Middle frontal gyrus (tissue), 1 donor: ENCODE measurements at regions not wholly inside any gene's neighbourhood (a gene's known extent, or its start where the extent isn't known, plus 50 kb on each side); places are given as distances from the start of the nearest gene placed in this dataset.

ENCODE experiments used
- DNase-seq: peaks from one replicate; pipeline ENCODE4 v3.0.0-alpha.2; 2015; ENCODE audit warnings: low spot score; ENCODE audit errors: extremely low spot score

DNA sequence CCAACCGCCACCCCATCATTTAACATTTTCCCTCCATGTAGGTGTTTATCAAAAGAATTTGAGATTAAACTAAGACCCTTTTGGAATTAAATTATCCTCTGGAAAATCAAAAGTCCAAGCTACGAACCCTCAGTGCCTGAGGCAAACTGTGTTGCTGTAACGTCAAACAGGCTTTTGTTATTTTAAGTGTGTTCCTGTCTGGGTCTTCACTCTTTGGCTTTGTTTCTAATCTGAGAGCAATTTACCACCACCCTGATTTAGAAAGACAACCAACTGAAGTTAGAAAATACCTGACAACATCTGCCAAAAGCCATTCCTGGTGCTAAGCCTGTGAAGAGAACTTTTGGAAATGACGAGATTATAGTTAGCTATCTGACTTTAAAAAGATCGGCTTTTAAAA lies 199.9 kb downstream of the DIRAS2 start:
- DNase-seq = no peak

- no peak for DNase-seq
Measured at GRCh38 chr9:90444609-90445204, 197.9 kb downstream of the DIRAS2 start.

DNA sequence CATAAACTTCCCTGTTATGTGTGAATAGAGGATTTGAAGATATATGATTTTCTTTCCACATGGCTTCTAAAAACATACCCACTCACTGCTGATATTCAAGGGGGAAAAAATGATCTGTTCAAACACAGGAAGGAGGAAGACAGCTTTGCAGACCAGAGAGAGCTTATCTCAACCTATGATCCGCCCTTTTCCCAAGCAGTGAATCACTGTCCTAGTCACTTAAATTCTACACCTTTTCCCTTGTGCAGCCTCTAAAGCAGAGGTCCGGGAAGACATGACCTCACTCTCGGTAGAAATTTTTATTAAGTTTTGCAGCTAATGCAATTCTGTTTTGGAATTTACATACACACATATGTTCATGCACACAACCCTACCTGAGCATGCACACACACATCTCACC lies 197.2 kb downstream of the DIRAS2 start:
- no peak for DNase-seq

GRCh38 chr9:90446200-90446948 lies 196.2 kb downstream of the DIRAS2 start:
- DNase-seq = no peak

GRCh38 chr9:90447773-90448172 lies 194.9 kb downstream of the DIRAS2 start:
- no peak for DNase-seq

- no peak for DNase-seq
Measured at GRCh38 chr9:90449213-90449925, 193.3 kb downstream of the DIRAS2 start.

DNA sequence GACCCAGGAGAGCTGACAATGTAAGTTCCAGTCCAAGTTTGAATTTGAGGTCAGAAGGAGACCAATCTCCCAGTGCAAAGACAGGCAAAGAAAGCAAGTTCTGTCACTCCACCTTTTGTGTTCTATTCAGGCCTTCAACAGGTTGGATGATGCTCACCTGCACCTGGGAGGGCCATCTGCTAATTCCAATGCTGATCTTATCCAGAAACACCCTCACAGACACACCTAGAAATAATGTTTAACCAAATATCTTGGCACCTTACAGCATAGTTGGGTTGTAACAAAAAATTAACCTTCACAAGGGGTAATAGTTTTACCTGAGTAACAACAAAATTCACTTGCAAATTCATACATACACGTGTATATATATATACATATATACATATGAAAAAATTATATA lies 190.8 kb downstream of the DIRAS2 start:
- no peak for DNase-seq

DNA sequence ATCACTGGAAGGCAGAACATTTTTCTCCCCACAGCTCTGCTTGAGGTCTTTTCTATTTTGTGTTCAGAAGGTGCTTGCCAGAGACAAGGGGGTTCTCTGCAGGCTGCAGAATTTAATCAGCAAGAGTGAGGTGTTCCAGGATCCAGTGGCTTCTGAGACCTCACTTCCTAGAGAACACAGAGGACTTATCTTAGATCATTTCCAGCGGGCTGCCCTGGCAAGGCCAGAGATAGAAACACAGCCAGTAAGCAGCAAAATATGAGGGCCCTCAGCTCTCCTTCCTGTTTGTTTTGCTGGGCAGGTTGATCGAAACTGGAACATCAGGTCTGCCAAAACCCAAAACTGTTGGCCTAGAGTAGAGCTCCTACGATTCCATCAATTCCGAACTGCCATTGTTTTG lies 187.3 kb downstream of the DIRAS2 start:
- no peak for DNase-seq

- no peak for DNase-seq
Measured at GRCh38 chr9:90457386-90458190, 185.0 kb downstream of the DIRAS2 start.

GRCh38 chr9:90458485-90458884 lies 184.1 kb downstream of the DIRAS2 start:
- no peak for DNase-seq

DNA sequence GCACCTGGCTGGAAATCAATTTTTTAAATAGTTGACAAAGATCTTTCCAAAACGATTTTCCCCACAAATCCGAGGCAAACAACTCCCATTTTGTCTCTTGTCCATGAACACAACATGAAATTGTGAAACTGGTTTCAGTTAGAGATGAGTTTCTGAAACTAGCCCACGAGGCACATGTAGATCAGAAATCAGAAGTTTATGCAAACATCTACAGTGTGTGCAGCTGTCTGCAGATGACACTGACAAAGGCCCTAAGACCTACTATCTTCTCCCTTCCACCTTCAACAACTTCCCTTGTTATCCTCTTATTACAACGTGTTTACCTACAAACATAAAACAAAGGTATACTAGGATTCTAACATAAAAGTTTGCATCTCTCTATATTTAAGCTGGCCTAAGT lies 183.3 kb downstream of the DIRAS2 start:
- DNase-seq = no peak

- DNase-seq = no peak
Measured at GRCh38 chr9:90460220-90460619, 182.4 kb downstream of the DIRAS2 start.

- DNase-seq = no peak
Measured at GRCh38 chr9:90464978-90465377, 177.6 kb downstream of the DIRAS2 start.

DNA sequence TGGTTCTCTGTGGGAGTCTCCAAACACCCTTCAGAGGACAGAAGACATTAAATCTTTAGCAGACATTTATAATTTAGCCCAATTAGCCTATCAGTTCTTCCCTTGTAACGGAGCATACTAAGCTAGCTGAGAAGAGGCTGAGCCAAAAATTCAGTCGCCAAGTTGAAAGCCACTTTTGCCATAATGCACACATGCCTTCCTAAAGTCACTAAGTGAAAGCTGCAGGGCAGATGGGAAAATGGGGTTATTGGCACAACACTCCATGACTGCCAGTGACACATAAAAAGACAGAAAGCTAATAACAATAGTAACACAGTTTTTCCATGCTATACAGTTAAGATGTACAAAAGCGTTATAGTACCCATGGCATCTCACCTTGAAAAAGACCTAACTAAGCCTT lies 176.2 kb downstream of the DIRAS2 start:
- DNase-seq = no peak

DNA sequence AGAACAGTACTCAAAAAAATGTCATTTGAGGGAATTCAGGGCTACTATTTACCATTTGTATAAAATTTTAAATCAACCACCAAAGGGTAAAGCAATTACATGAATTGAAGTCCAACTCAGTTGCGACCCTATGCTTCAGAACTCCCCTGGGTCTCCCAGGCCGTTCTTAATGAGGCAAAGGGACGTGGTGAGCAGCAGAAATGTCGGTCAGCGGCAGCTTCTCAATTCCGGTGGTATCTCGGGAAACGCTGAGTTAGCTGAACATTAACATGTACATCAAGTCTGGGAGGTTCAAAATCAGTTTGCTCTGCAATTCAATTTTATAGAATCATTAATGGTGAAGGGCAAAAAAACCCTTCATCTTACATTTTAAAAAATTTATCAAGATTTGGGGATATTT lies 173.2 kb downstream of the DIRAS2 start:
- DNase-seq = no peak

GRCh38 chr9:90469865-90470387 lies 172.7 kb downstream of the DIRAS2 start:
- DNase-seq = no peak

DNA sequence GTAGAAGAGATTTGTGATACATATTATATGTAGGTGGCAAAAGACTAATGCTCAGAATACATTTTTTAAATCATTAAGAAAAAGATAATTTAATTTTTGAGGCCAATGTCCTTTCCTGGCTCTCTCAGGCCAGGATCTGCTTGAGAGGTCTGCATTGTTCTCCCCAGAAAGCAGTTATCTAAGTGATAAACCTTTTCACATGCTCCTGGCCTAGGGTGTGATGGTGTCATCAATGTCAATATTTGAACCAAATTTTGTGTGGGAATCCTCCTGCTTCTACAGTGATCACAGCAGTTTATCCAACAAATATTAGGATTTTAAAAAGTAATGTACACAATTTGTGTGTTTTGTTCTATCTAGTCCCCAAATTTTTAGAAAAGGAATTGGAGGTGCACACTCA lies 166.6 kb downstream of the DIRAS2 start:
- no peak for DNase-seq

- DNase-seq = no peak
Measured at GRCh38 chr9:90477535-90477934, 165.1 kb downstream of the DIRAS2 start.

DNA sequence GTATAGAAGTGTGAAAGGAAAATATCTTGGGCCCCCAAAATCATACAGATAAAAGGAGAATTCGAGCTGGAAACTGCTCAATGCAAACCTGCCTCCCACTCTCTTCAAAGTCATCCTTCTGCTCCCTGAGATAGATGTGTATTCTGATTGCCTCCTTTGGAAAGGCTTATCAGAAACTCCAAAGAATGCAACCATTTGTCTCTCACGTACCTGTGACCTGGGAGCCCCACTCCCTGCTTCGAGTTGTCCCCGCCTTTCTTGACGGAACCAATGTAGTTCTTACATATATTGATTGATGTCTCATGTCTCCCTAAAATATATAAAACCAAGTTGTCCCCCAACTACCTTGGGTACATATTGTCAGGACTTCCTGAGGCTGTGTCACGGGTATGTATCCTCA lies 163.8 kb downstream of the DIRAS2 start:
- no peak for DNase-seq

- no peak for DNase-seq
Measured at GRCh38 chr9:90485028-90485427, 157.6 kb downstream of the DIRAS2 start.

DNA sequence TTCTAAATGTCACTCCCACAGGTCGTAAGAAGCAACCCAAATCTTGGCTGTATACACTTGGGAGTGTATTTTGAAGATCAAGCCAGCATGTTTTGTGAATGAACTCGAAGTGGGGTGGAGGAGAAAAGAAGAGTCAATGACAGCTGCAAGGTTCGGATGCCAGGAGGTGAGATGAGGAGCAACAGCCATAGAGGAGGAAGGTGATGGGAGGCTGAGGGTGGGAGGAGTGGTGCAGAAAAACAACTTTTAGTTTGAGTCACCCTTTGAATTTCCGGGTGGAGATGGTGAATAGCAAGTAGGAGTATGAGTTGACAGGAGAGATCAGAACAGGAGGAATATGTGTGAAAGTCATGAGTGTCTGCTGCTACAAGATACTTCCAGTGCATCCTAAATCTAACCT lies 153.6 kb downstream of the DIRAS2 start:
- DNase-seq = no peak

DNA sequence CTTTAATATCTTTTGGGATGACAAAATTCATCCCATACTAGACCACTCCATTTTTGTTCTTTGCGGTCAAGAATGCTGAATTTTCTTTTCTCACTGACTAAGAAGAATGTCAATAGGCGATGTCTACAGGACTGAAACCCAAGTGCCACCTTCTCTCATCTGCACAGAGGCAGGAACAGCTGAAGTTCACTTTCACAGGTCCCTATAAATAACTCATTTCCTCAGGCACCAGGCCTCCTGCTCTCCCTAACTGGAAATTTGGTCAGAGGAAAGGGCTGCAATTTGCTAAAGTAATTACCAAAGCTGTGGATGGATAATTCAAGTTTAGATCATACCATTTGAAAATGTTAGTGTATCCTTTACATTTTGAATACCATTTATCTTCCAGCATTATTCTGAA lies 142.9 kb downstream of the DIRAS2 start:
- DNase-seq = no peak
